Suppressor macrophage treated with lipopolysaccharide for 1 hour (primary cell): ENCODE measurements at regions not wholly inside any gene's neighbourhood (a gene's known extent, or its start where the extent isn't known, plus 50 kb on each side); places are given as distances from the start of the nearest gene placed in this dataset.
"Not testable (repeated sequence)": the region's sequence is repeated elsewhere in the genome, so short reads cannot be mapped to it uniquely, and the experiment has no call there.

Source experiments
- DNase-seq, 3 donors: peaks; one replicate each; pipeline ENCODE4 v3.0.0-alpha.2; 2020 to 2022

- DNase-seq: no peak
These were observed 55.0 kb upstream of the IL33 start for GRCh38 chr9:6160579-6160978.

GRCh38 chr9:6153425-6153824, 62.2 kb upstream of the IL33 start:
- no peak for DNase-seq

- DNase-seq: no peak
These were observed 62.8 kb upstream of the IL33 start for GRCh38 chr9:6152788-6153187.

- no peak for DNase-seq
These were observed 65.1 kb upstream of the IL33 start for GRCh38 chr9:6150483-6150882.

GRCh38 chr9:6149315-6149714, 66.3 kb upstream of the IL33 start:
- DNase-seq: no peak

- DNase-seq: no peak
These were observed 67.8 kb upstream of the IL33 start for GRCh38 chr9:6147846-6148245.

- DNase-seq: no peak
These were observed 70.7 kb upstream of the IL33 start for GRCh38 chr9:6144947-6145346.

GRCh38 chr9:6142799-6143454, 72.7 kb upstream of the IL33 start:
- no peak for DNase-seq

GRCh38 chr9:6135780-6136179, 79.8 kb upstream of the IL33 start:
- DNase-seq: not testable (repeated sequence)

GRCh38 chr9:6134661-6135180, 80.9 kb upstream of the IL33 start:
- DNase-seq: no peak

- DNase-seq: peak in 1 of 3 donors; percentile 4
These were observed 82.1 kb upstream of the IL33 start for GRCh38 chr9:6133346-6134063.

GRCh38 chr9:6132650-6133049, 83.0 kb upstream of the IL33 start:
- DNase-seq: no peak

- no peak for DNase-seq
These were observed 87.6 kb upstream of the IL33 start for GRCh38 chr9:6128030-6128429.

GRCh38 chr9:6126377-6126776, 89.2 kb upstream of the IL33 start:
- DNase-seq: no peak

GRCh38 chr9:6123416-6123815, 92.2 kb upstream of the IL33 start:
- no peak for DNase-seq

GRCh38 chr9:6121707-6122106, 93.9 kb upstream of the IL33 start:
- DNase-seq: no peak

- no peak for DNase-seq
These were observed 99.0 kb upstream of the RANBP6 start for GRCh38 chr9:6114424-6114823.

GRCh38 chr9:6113819-6114218, 98.4 kb upstream of the RANBP6 start:
- DNase-seq: no peak

- no peak for DNase-seq
These were observed 97.9 kb upstream of the RANBP6 start for GRCh38 chr9:6113312-6113711.

- DNase-seq: no peak
These were observed 94.6 kb upstream of the RANBP6 start for GRCh38 chr9:6109986-6110385.

- no peak for DNase-seq
These were observed 94.1 kb upstream of the RANBP6 start for GRCh38 chr9:6109571-6109970.

GRCh38 chr9:6106711-6107339, 91.4 kb upstream of the RANBP6 start:
- DNase-seq: peak; percentile 22 to 28 (median 26)

GRCh38 chr9:6105738-6106137, 90.3 kb upstream of the RANBP6 start:
- DNase-seq: no peak

- DNase-seq: not testable (repeated sequence)
These were observed 89.0 kb upstream of the RANBP6 start for GRCh38 chr9:6104406-6104805.
